Mucosa of descending colon (tissue), 3 donors: ENCODE measurements at regions not wholly inside any gene's neighbourhood (a gene's known extent, or its start where the extent isn't known, plus 50 kb on each side); places are given as distances from the start of the nearest gene placed in this dataset.

Source experiments
- ATAC-seq: fragments of 200-7000 bp; cut with Tn5 transposase; one replicate; pipeline ENCODE4 v1.9.1; 2020; ENCODE audit warnings: mild to moderate bottlenecking, moderate library complexity
- DNase-seq, 3 donors: peaks; one replicate each; pipeline ENCODE4 v3.0.0-alpha.2; 2020
- H3K36me3 ChIP-seq: fragments of 200-600 bp; one replicate; pipeline ENCODE4 v1.8.0; 2021; ENCODE audit warnings: low read depth, mild to moderate bottlenecking
- H3K4me1 ChIP-seq: fragments of 200-600 bp; one replicate; pipeline ENCODE4 v1.8.0; 2021; ENCODE audit warnings: low read depth, mild to moderate bottlenecking
- H3K4me3 ChIP-seq: fragments of 200-600 bp; one replicate; pipeline ENCODE4 v1.8.0; 2021; ENCODE audit warnings: mild to moderate bottlenecking
- H3K9me3 ChIP-seq: fragments of 200-600 bp; one replicate; pipeline ENCODE4 v1.8.0; 2021; ENCODE audit warnings: mild to moderate bottlenecking
- CTCF ChIP-seq: fragments of 200-600 bp; IDR thresholded peaks from one replicate; pipeline ENCODE4 v1.8.0; 2022; ENCODE audit warnings: antibody characterized with exemption, mild to moderate bottlenecking
- intact Hi-C, 2 donors: fragments of 100-400 bp; cut with DNase I in 1 of 2; cut with micrococcal nuclease in 1 of 2; formaldehyde crosslinking; loops; one replicate each; pipeline versions ENCODE4 v1.11.0 to v1.11.1; 2022; cut with DNase I, micrococcal nuclease
- donor health status: DM: no; HTN: no; CAD: no; lungs with moderate emphysema.
- donor health status: DM: no; HTN: no; CAD: no.
- donor health status: DM: no; HTN: yes; CAD: no.

- H3K9me3 ChIP-seq = no peaks in the 10 kb centered on the region
- H3K4me1 ChIP-seq = no peaks in the 10 kb centered on the region
- H3K36me3 ChIP-seq = no peaks in the 10 kb centered on the region
- H3K4me3 ChIP-seq = no peak overlapping the region
- no peak for TF ChIP-seq CTCF
- ATAC-seq (no peak), DNase-seq (no peak)
- intact Hi-C loops = no loop called here
Measured at GRCh38 chr12:24025153-24025798, 75.8 kb upstream of the SOX5 start.

GRCh38 chr12:24023081-24023480, 73.6 kb upstream of the SOX5 start:
- DNase-seq (no peak), ATAC-seq (no peak)
- Histone ChIP-seq H3K4me3 (no peak overlapping the region), H3K36me3 (no peaks in the 10 kb centered on the region), H3K4me1 (no peaks in the 10 kb centered on the region), H3K9me3 (no peaks in the 10 kb centered on the region)
- TF ChIP-seq CTCF = no peak
- intact Hi-C loops = no loop called here

- Histone ChIP-seq H3K9me3 (no peaks in the 10 kb centered on the region), H3K36me3 (no peaks in the 10 kb centered on the region), H3K4me3 (no peak overlapping the region), H3K4me1 (no peaks in the 10 kb centered on the region)
- no peak for TF ChIP-seq CTCF
- DNase-seq (no peak), ATAC-seq (no peak)
- intact Hi-C loops = no loop called here
Measured at GRCh38 chr12:24021164-24021502, 71.7 kb upstream of the SOX5 start.

- no peak for TF ChIP-seq CTCF
- ATAC-seq (no peak), DNase-seq (no peak)
- intact Hi-C loops = no loop called here
- Histone ChIP-seq H3K4me3 (no peak overlapping the region), H3K4me1 (no peaks in the 10 kb centered on the region), H3K9me3 (no peaks in the 10 kb centered on the region), H3K36me3 (no peaks in the 10 kb centered on the region)
Measured at GRCh38 chr12:24020397-24021163, 71.1 kb upstream of the SOX5 start.

GRCh38 chr12:24015833-24016160, 66.3 kb upstream of the SOX5 start:
- Histone ChIP-seq H3K36me3 (no peaks in the 10 kb centered on the region), H3K9me3 (no peaks in the 10 kb centered on the region), H3K4me3 (no peak overlapping the region), H3K4me1 (no peaks in the 10 kb centered on the region)
- ATAC-seq (no peak), DNase-seq (no peak)
- intact Hi-C loops = no loop called here
- TF ChIP-seq CTCF = no peak
